ENCODE measurements at regions not wholly inside any gene's neighbourhood (a gene's known extent, or its start where the extent isn't known, plus 50 kb on each side); places are given as distances from the start of the nearest gene placed in this dataset.

DNA sequence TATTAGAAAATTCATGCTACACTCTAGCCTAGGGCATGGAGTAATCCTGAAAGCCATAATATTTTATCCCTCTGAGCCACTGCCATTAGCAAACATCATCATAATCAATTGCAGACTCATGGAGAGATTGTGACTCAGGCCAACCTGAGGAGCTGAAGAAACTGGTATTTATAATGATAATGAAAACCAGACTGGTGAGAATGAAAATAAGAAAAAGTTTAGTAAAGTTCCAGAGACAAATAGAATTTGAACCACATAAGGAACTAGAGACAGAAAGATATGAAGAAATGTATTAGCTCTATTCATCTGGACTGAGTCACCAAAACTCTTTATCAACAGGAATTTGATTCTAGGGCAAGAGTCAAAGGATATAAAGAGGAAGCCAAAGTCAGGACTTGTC is 158.7 kb downstream of the DRD1 start:
- DNase-seq (ENCODE audit: low spot score) = no peak

- no peak for DNase-seq (ENCODE audit: low spot score)
Measured at GRCh38 chr5:175284806-175285205, 159.2 kb downstream of the DRD1 start.

DNA sequence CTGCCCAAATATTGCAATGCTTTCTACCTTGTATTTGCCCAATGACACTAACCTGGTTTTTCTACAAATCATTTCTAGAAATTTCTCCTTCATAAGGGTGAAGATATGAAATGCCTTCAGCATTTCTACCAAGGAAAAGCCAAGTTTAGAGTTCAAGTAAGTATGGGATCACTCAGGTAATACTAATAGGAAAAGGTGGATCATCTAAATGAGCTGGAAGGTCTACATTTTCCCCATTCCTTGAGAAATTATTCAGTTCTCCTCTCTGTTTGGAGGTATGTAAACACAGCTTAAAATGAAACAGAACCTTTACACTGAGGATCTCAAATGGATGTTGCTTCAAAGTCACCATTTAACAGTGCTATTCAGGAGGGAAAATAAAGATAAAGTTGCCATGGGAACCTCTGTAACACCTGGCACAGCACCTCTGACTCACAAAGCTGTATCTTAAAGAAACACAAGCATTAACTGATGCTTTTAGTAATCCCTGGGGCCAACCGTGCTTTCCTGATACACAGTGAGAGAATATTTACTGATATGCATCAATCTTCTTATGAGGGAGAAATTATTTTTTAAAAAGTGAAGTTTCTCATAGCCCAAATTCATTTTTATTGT is 161.3 kb downstream of the DRD1 start:
- no peak for DNase-seq (ENCODE audit: low spot score)

DNA sequence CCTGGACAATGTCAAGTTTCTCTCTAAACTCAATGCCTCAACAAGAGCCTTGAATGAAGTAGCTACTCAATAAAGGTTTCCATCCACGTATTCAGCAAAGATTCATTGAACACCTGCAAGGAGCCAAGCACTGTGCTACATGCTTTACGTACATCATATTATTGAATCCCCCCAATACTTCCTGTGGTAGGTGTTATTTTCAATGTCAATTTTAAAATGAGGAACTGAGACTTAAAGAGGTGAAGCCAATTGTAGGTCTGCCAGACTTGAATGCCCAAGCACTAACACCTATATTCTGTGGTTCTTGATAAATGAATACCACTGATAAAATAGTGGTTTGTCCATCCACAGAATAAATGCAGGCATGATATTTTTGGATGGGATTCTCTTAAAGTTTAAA is 162.3 kb downstream of the DRD1 start:
- DNase-seq (ENCODE audit: low spot score) = no peak

GRCh38 chr5:175281257-175281656 is 162.7 kb downstream of the DRD1 start:
- DNase-seq (ENCODE audit: low spot score) = no peak

DNA sequence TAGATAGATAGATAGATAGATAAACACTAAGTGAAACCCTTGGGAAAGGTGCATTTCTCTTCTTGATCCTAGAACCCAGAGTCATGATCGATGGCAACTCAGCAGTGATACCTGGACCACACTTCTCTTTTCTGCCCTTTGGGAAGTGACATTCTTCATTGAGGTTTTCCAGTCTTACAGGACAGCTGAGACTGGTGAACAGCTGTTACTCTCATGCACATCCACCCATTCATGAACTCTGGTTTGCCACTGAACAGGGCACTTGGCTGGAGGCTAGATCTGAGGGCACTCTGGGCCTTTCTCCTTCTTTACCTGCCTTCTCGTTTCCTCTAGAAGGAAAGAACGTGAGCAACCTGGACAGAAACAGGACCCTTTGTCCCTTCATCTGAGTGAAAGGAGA is 164.5 kb downstream of the DRD1 start:
- DNase-seq (ENCODE audit: low spot score) = no peak

DNA sequence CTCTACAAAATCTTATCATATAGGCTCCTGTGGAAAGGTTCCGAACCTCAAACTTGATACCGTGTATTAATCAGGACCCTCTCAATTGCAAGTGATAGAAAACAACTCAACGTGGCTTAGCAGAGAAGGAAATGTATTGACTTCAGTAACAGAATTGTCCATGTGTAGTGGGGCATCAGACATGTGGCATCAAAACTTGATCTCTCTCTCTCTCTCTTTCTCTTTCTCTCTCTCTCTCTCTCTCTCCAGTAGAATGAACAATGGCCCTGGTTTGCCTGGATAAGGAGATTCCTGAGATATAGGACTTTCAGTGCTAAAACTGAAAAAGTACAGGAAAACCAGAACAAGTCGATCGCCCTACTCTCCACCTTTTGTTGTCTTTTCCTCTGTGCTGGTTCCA is 168.2 kb downstream of the DRD1 start:
- DNase-seq (ENCODE audit: low spot score) = no peak

DNA sequence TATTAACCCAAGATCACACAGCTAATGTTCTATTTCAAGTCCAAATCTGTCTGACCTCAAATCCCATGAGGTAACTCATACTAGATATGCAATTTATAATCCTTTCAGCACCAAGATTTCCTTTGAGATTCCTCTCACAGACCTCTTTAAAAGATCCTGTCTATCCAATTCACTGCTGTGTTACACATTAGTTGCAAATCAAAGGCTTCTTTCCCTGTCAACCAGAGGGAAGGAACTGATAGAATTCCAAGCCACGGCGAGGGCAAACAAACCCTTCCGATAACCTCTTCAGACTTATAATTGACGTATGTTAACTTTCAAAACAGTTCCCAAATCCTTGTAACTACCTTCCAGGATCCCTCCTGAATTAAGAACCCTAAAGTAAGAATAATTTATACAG is 168.9 kb downstream of the DRD1 start:
- DNase-seq (ENCODE audit: low spot score) = no peak

GRCh38 chr5:175274171-175274570 is 169.8 kb downstream of the DRD1 start:
- no peak for DNase-seq (ENCODE audit: low spot score)

GRCh38 chr5:175264406-175264805 is 179.6 kb downstream of the DRD1 start:
- DNase-seq (ENCODE audit: low spot score) = no peak

GRCh38 chr5:175263776-175264175 is 180.2 kb downstream of the DRD1 start:
- no peak for DNase-seq (ENCODE audit: low spot score)

DNA sequence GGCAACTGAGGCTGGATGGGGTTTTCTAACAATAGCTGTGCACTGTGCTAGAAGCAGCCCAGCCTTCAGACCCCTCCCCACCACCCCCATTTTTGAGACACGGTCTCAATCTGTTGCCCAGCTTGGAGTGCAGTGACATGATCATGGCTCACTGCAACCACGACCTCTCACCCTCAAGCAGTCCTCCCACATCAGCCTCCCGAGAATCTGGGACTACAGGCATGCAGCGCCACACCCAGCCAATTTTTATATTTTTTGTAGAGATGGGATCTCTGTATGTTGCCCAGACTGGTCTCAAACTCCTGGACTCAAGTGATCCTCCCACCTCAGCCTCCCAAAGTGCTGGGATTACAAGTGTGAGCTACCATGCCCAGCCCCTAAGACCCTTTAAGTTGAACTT is 182.5 kb downstream of the DRD1 start:
- no peak for DNase-seq (ENCODE audit: low spot score)

GRCh38 chr5:175261037-175261436 is 182.9 kb downstream of the DRD1 start:
- no peak for DNase-seq (ENCODE audit: low spot score)

DNA sequence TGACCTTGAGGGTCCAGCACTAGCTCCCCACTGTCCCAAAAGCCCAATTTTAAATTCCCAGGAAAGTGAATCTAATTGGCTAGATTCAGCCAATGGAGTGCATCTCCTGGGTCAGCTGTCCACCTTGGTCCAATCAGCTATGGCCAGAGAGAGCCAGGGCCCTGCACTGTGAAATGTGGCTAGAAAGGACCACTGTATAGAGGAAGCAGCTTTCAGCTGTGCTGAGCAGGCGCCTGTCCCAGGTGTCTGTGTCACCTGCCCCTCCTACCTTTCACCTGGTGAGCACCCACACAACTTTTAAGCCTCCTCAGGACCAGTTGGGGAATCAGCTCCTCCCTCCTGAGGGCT is 186.2 kb downstream of the DRD1 start:
- peak; percentile 3 for DNase-seq (ENCODE audit: low spot score)

GRCh38 chr5:175257128-175257846 is 186.7 kb downstream of the DRD1 start:
- DNase-seq (ENCODE audit: low spot score) = no peak

DNA sequence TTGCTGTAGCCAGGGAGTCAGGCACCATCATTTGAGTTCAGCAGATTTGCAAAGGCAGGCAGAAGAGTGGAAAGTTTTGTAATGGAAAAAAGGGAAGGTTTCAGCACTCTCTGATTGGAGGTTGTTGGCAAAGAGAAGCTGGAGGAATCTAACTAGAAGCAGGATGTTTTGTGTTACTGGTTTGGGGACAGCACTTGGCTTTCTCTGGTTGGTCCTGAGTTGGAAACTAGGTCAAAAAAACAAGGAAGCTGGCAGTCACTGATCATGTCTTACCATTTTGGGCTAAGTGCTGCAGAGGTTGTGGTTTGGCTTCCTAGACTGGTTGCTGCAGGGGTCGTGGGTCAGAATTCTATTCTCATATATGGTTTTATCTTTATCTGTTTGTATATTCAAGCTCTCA is 189.8 kb downstream of the DRD1 start:
- DNase-seq (ENCODE audit: low spot score) = no peak

DNA sequence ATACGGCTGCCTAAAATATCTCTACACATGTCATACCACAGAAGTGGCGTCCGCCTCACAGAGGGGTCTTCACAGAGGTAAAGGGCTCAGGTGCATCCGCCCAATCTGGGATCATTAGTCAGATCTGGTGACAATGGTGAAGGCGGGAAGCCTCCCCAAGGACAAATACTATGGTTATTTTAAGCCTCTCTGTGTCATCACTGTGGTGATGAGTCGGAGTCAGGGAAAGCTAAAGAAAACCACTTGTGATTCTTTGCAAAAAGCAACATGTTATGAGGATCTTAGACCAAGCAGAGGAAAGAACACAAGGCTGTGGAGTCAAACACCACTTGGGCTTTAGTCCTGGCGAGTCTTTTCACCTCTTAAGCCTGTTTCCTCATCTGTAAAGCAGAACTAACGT is 190.4 kb downstream of the DRD1 start:
- no peak for DNase-seq (ENCODE audit: low spot score)

- DNase-seq (ENCODE audit: low spot score) = no peak
Measured at GRCh38 chr5:175252234-175252805, 191.7 kb downstream of the DRD1 start.

DNA sequence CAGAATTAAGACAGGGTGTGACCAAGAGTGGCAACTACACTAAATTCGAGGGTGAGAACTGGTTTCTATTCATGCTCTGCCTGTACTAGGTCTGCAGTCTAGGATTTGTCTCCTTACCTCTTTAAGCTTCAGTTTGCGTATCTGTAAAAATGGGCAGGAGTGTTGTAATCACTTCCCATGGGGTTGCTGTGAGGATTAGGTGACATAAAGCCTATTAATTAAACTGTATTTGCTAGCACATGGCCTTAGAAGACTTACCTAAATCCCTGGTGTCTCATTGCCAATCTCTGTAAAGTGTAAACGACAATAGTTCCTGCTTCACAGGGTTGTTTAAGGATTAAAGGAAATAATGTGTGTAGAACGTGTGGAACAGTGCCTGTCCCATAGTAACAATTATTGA is 193.6 kb downstream of the DRD1 start:
- no peak for DNase-seq (ENCODE audit: low spot score)

GRCh38 chr5:175248416-175248905 is 195.5 kb downstream of the DRD1 start:
- DNase-seq (ENCODE audit: low spot score) = no peak

DNA sequence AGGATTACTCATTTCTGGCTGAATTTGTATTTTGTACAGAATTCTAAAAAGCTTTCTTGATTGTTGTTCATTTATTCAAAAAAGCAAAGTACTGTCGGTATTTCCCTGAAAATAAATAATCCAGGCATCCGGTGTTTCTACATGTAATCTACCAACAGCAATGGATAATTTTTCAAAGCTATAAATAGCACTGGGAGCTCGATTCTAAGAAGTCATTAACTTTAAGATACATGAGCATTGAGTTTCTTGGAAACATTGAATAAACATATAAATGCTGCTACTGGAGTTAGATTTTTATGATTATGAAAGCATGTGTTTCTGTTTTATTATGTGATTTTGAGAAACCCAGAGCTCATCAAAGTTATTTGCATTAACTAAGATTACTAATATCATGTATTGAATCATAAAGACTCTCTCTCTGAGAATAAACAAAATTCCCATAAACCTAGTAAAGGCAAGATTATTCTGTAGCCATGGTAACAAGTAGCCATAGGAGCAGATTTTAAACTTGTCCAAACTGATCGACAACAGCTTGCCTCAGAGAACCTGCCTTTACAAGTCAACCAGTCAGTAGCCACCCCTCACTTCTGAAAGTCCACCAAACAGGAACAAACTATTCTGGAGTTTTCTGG is 197.0 kb downstream of the DRD1 start:
- DNase-seq (ENCODE audit: low spot score) = no peak

DNA sequence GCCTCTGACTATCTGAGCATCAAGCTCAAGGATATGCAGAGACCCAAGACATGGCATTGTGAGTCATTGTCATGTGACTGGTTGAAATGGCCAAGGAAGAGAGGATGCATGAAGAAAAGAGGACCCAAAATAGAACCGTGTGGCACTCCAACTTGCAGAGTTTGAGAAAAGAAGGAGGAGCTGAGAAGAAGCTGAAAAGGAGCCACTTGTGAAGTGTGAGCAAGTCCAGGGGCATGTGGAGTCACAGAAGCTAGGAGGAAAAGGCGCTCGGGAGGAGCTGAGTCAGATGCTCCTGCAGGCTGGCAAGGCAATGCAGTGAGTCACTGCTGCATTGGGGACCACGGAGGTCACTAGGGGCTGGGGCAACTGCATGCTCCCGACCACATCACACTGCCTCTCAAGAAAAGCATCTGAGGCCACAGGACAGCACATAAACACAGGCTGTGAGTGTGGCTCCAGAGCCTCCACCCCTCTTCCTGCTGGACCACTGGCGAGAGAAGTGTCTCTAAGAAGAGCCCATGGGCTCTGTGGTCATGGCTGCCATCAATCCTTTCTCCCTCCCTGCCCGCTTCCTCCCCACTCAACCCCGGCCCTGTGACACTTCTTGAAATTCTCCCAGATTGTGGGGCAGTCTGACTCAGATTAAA is 197.6 kb downstream of the DRD1 start:
- no peak for DNase-seq (ENCODE audit: low spot score)

- no peak for DNase-seq (ENCODE audit: low spot score)
Measured at GRCh38 chr5:175243441-175243840, 200.5 kb downstream of the DRD1 start.

Measured in NAMALWA (cell line).